ENCODE measurements at regions not wholly inside any gene's neighbourhood (a gene's known extent, or its start where the extent isn't known, plus 50 kb on each side); places are given as distances from the start of the nearest gene placed in this dataset.
"Not testable (repeated sequence)": the region's sequence is repeated elsewhere in the genome, so short reads cannot be mapped to it uniquely, and the experiment has no call there.

DNA sequence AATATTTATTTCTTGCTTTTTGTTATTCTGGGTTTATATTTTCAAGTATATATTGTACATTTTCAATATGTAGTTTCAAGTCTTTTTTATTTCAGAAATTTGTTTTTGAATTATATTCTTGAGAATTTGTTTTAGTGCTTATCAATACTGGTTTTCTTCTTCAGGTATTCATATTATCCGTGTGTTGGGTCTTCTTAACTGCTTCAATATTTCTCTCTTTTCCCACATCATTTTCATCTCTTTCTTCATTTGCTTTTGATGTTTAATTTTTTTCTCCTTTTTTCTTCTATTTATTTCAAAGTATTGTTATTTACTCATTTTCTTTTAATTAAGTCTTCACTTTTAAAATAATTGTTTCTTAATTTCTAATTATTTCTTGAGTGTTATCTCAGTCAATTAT lies 367.8 kb downstream of the GPAT3 start:
- TF ChIP-seq, protein P1, sequence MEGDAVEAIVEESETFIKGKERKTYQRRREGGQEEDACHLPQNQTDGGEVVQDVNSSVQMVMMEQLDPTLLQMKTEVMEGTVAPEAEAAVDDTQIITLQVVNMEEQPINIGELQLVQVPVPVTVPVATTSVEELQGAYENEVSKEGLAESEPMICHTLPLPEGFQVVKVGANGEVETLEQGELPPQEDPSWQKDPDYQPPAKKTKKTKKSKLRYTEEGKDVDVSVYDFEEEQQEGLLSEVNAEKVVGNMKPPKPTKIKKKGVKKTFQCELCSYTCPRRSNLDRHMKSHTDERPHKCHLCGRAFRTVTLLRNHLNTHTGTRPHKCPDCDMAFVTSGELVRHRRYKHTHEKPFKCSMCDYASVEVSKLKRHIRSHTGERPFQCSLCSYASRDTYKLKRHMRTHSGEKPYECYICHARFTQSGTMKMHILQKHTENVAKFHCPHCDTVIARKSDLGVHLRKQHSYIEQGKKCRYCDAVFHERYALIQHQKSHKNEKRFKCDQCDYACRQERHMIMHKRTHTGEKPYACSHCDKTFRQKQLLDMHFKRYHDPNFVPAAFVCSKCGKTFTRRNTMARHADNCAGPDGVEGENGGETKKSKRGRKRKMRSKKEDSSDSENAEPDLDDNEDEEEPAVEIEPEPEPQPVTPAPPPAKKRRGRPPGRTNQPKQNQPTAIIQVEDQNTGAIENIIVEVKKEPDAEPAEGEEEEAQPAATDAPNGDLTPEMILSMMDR (IDR thresholded peaks at IDR 0.05 in 4 of 5, conservative IDR thresholded peaks at IDR 0.05 in 1 of 5), result not testable (repeated sequence)
- TF ChIP-seq POLR2A (IDR thresholded peaks at IDR 0.05), result not testable (repeated sequence)
